GM12878 (cell line): ENCODE measurements at regions not wholly inside any gene's neighbourhood (a gene's known extent, or its start where the extent isn't known, plus 50 kb on each side); places are given as distances from the start of the nearest gene placed in this dataset.

Experiments used
- ATAC-seq: fragments of 200-7000 bp; cut with Tn5 transposase; 3 replicates; pipeline ENCODE4 v1.9.1; 2020; ENCODE audit warnings: mild to moderate bottlenecking, moderate library complexity
- BruUV-seq: library from RNA; stranded (reverse); fragments of 400-500 nt; replicated peaks from 2 replicates; lab custom pipeline; 2021; lab: Mats Ljungman, UMichigan
- CTCF ChIA-PET: fragments of 300-600 bp; sonication (Branson Sonifier 250); formaldehyde crosslinking; extraction: SDS; loops from one replicate; lab custom pipeline; 2021; ENCODE audit warnings: inconsistent platforms; lab: Yijun Ruan, JAX
- POLR2A ChIA-PET: fragments of 350-600 bp; formaldehyde crosslinking; extraction: SDS; loops from one replicate; lab custom pipeline; 2021; ENCODE audit warnings: inconsistent platforms; lab: Charles Lee
- RAD21 ChIA-PET: fragments of 300-600 bp; sonication (Branson Sonifier 250); formaldehyde crosslinking; loops from one replicate; lab custom pipeline; 2023; ENCODE audit warnings: antibody characterized with exemption; ENCODE audit not compliant: unreplicated experiment; lab: Charles Lee
- SMC1A ChIA-PET: fragments of 300-600 bp; sonication (Branson Sonifier 250); formaldehyde crosslinking; loops from one replicate; lab custom pipeline; 2023; ENCODE audit not compliant: unreplicated experiment, uncharacterized antibody; lab: Charles Lee
- DNase-seq: peaks from one replicate; pipeline ENCODE4 v3.0.0-alpha.2; 2011; ENCODE audit warnings: low read depth, low spot score
- FAIRE-seq: peaks from 3 replicates; lab custom pipeline; 2011; peaks lifted over from hg19 to GRCh38; lab: Jason Lieb, UNC
- H2AFZ ChIP-seq: 2 replicates; pipeline ENCODE4 v1.6.0; 2011; ENCODE audit warnings: low read depth, low read length, control low read depth; ENCODE audit not compliant: control insufficient read depth
- H3K27ac ChIP-seq: 2 replicates; pipeline ENCODE4 v1.5.1; 2011; ENCODE audit warnings: control low read depth; ENCODE audit not compliant: control insufficient read depth, insufficient read depth
- H3K27me3 ChIP-seq, 2 experiments: replicated peaks in 1 of 2; 2 replicates each; pipeline versions ENCODE4 v1.6.0 to v1.6.1; 2011; ENCODE audit warnings: low read length in 1 of 2; ENCODE audit not compliant: control insufficient read depth in 2 of 2, insufficient read depth in 2 of 2
- H3K36me3 ChIP-seq, 2 experiments: 2 replicates each; pipeline ENCODE4 v1.5.1; 2011; ENCODE audit warnings: low read length in 1 of 2; ENCODE audit not compliant: control insufficient read depth in 2 of 2, insufficient read depth in 2 of 2
- H3K4me1 ChIP-seq: 2 replicates; pipeline ENCODE4 v1.6.1; 2011; ENCODE audit warnings: mild to moderate bottlenecking, low read length, moderate library complexity, mixed read lengths; ENCODE audit not compliant: control insufficient read depth, insufficient read depth
- H3K4me2 ChIP-seq: 2 replicates; pipeline ENCODE4 v1.6.0; 2011; ENCODE audit warnings: control low read depth; ENCODE audit not compliant: control insufficient read depth, insufficient read depth
- H3K4me3 ChIP-seq: fragments of 200-600 bp; sonication (generic); 2 replicates; pipeline ENCODE4 v1.5.1; 2016
- H3K79me2 ChIP-seq: 2 replicates; pipeline ENCODE4 v1.6.0; 2011; ENCODE audit warnings: low read length; ENCODE audit not compliant: control insufficient read depth, insufficient read depth
- H3K9ac ChIP-seq: 2 replicates; pipeline ENCODE4 v1.8.0; 2011; ENCODE audit warnings: low read length, control low read depth, mixed read lengths; ENCODE audit not compliant: control insufficient read depth, insufficient read depth
- H3K9me3 ChIP-seq: replicated peaks from 3 replicates; pipeline ENCODE4 v1.5.1; 2011; ENCODE audit warnings: mild to moderate bottlenecking, low read length; ENCODE audit not compliant: control insufficient read depth, insufficient read depth
- H4K20me1 ChIP-seq: 2 replicates; pipeline ENCODE4 v1.6.0; 2011; ENCODE audit not compliant: control insufficient read depth, insufficient read depth
- EGR1 ChIP-seq, 2 experiments: IDR thresholded peaks; 1 replicate in 1 of 2; 2 replicates in 1 of 2; pipeline ENCODE4 v1.6.1; 2011 to 2012; ENCODE audit warnings: low read depth in 2 of 2, low read length in 2 of 2, borderline replicate concordance in 1 of 2, mild to moderate bottlenecking in 1 of 2, moderate library complexity in 1 of 2
- EZH2 ChIP-seq: IDR thresholded peaks from 2 replicates; pipeline ENCODE4 v1.6.1; 2012; ENCODE audit warnings: low read depth, mild to moderate bottlenecking, control low read depth, inconsistent platforms, low read length, borderline replicate concordance; ENCODE audit not compliant: control insufficient read depth
- HDAC6 ChIP-seq: fragments of 200-600 bp; sonication (generic); IDR thresholded peaks from one replicate; pipeline ENCODE4 v1.8.0; 2017; ENCODE audit warnings: antibody characterized with exemption; ENCODE audit not compliant: unreplicated experiment
- LARP7 ChIP-seq: fragments of 450-650 bp; IDR thresholded peaks from 2 replicates; pipeline ENCODE4 v1.6.1; 2017; ENCODE audit warnings: mild to moderate bottlenecking
- NR2C1 ChIP-seq: fragments of 450-650 bp; IDR thresholded peaks from 2 replicates; pipeline ENCODE4 v1.6.1; 2017; ENCODE audit warnings: antibody characterized with exemption, mild to moderate bottlenecking, moderate library complexity
- PKNOX1 ChIP-seq: fragments of 450-650 bp; IDR thresholded peaks from 2 replicates; pipeline ENCODE4 v1.6.1; 2016; ENCODE audit warnings: mild to moderate bottlenecking
- SP1 ChIP-seq: IDR thresholded peaks from one replicate; pipeline ENCODE4 v1.6.1; 2011; ENCODE audit warnings: low read depth, low read length
- USF2 ChIP-seq: IDR thresholded peaks from 2 replicates; pipeline ENCODE4 v1.6.1; 2011; ENCODE audit warnings: low read depth, low read length, improper control_type of control experiment, borderline replicate concordance
- ZNF217 ChIP-seq: fragments of 450-650 bp; IDR thresholded peaks from 2 replicates; pipeline ENCODE4 v1.6.1; 2017; ENCODE audit warnings: antibody characterized with exemption, mild to moderate bottlenecking
- ZNF592 ChIP-seq: fragments of 450-650 bp; IDR thresholded peaks from 2 replicates; pipeline ENCODE4 v1.6.1; 2017; ENCODE audit warnings: mild to moderate bottlenecking, moderate library complexity
- WGBS: methylation state at CpG from one replicate; pipeline ENCODE4 v1.1.6; 2016; ENCODE audit warnings: low lambda C conversion rate; ENCODE audit not compliant: insufficient replicate concordance, insufficient coverage; ENCODE audit errors: missing lambda C conversion rate; 5-methylcytosine and 5-hydroxymethylcytosine counted together
- in situ Hi-C: fragments of 300-500 bp; cut with MboI; formaldehyde crosslinking; loops from 9 replicates; pipeline ENCODE4 v1.14.3; 2018; ENCODE audit warnings: mixed read lengths
- intact Hi-C: fragments of 100-400 bp; cut with micrococcal nuclease; formaldehyde crosslinking; loops from one replicate; pipeline ENCODE4 v1.14.2; 2022; ENCODE audit not compliant: unreplicated experiment

GRCh38 chr2:76678383-76679024 is 843.7 kb downstream of the LRRTM4 start:
- POLR2A ChIA-PET: interaction anchor here (0.5 kb wide), 1 partner anchor 1014 kb away, joined by 3 read pairs; no protein-coding TSS in a partner anchor
- no peak overlapping the region for H3K27ac ChIP-seq
- H3K4me2 ChIP-seq: no peak overlapping the region
- no peak for ATAC-seq
- H4K20me1 ChIP-seq: no peaks in the 10 kb centered on the region
- TF ChIP-seq EGR1 (IDR thresholded peaks at IDR 0.05; ENCODE audit: borderline replicate concordance in 1 of 2, low read depth in 2 of 2, low read length in 2 of 2): no peak
- CTCF ChIA-PET: no interaction called here
- no peaks in the 10 kb centered on the region for H3K9me3 ChIP-seq
- in situ Hi-C loops (no loop called here), intact Hi-C loops (no loop called here)
- no peak for FAIRE-seq
- no peaks in the 10 kb centered on the region for H3K36me3 ChIP-seq
- no peak overlapping the region for H3K9ac ChIP-seq
- H3K79me2 ChIP-seq: no peaks in the 10 kb centered on the region
- SMC1A ChIA-PET: interaction anchor here (0.6 to 1.1 kb wide), 2 partner anchors 11 to 37 kb away, joined by 3 to 4 read pairs; no protein-coding TSS in a partner anchor
- H2AFZ ChIP-seq: no peak overlapping the region
- no peak overlapping the region for H3K4me3 ChIP-seq
- no peaks in the 10 kb centered on the region for H3K4me1 ChIP-seq
- RAD21 ChIA-PET: no interaction called here
- WGBS: 9% methylated on average over 3 of the region's 3 CpGs
- no peaks in the 10 kb centered on the region for H3K27me3 ChIP-seq
- BruUV-seq: no TSS peak
- DNase-seq: no peak

- intact Hi-C loops (no loop called here), in situ Hi-C loops (no loop called here)
- RAD21 ChIA-PET: no interaction called here
- no peak for FAIRE-seq
- no peak overlapping the region for H3K4me2 ChIP-seq
- CTCF ChIA-PET: interaction anchor here (0.7 kb wide), 1 partner anchor 167 kb away, joined by 4 read pairs; no protein-coding TSS in a partner anchor
- no peak overlapping the region for H3K4me3 ChIP-seq
- no peaks in the 10 kb centered on the region for H3K4me1 ChIP-seq
- H4K20me1 ChIP-seq: no peaks in the 10 kb centered on the region
- H3K9me3 ChIP-seq: no peaks in the 10 kb centered on the region
- no peak overlapping the region for H3K9ac ChIP-seq
- no peak overlapping the region for H2AFZ ChIP-seq
- BruUV-seq: no TSS peak
- no peak for ATAC-seq
- H3K27me3 ChIP-seq: no peaks in the 10 kb centered on the region
- no peak for DNase-seq
- POLR2A ChIA-PET: no interaction called here
- no peak overlapping the region for H3K27ac ChIP-seq
- no peaks in the 10 kb centered on the region for H3K79me2 ChIP-seq
- SMC1A ChIA-PET: interaction anchor here (0.6 to 0.7 kb wide), 2 partner anchors 282 to 1472 kb away, joined by 3 read pairs; no protein-coding TSS in a partner anchor
- no peaks in the 10 kb centered on the region for H3K36me3 ChIP-seq
- TF ChIP-seq ZNF217: no peak
- no peak for TF ChIP-seq PKNOX1
- no peak for TF ChIP-seq EZH2
- TF ChIP-seq SP1: no peak
- no peak for TF ChIP-seq HDAC6
- no peak for TF ChIP-seq ZNF592
- TF ChIP-seq LARP7: no peak
- TF ChIP-seq USF2: no peak
- TF ChIP-seq NR2C1: no peak
Measured at GRCh38 chr2:76675212-76675611, 847.0 kb downstream of the LRRTM4 start.
